GM23248 (cell line): ENCODE measurements at regions not wholly inside any gene's neighbourhood (a gene's known extent, or its start where the extent isn't known, plus 50 kb on each side); places are given as distances from the start of the nearest gene placed in this dataset.

ENCODE experiments used
- DNase-seq: peaks from one replicate; pipeline ENCODE4 v3.0.0-alpha.2; 2015
- H2AFZ ChIP-seq: fragments of 200-600 bp; sonication (generic); 2 replicates; pipeline ENCODE4 v1.6.1; 2016; ENCODE audit warnings: antibody characterized with exemption
- H3F3A ChIP-seq: fragments of 200-600 bp; sonication (generic); 2 replicates; pipeline ENCODE4 v1.6.1; 2016; ENCODE audit warnings: mild to moderate bottlenecking, antibody characterized with exemption, mixed run types; ENCODE audit not compliant: insufficient read depth
- H3K27ac ChIP-seq: fragments of 200-600 bp; sonication (generic); 2 replicates; pipeline ENCODE4 v1.5.1; 2016; ENCODE audit warnings: mild to moderate bottlenecking
- H3K27me3 ChIP-seq: fragments of 200-600 bp; sonication (generic); replicated peaks from 2 replicates; pipeline ENCODE4 v1.6.1; 2016; ENCODE audit warnings: mild to moderate bottlenecking; ENCODE audit not compliant: insufficient read depth
- H3K36me3 ChIP-seq: fragments of 200-600 bp; sonication (generic); 2 replicates; pipeline ENCODE4 v1.6.1; 2016; ENCODE audit warnings: low read depth, mild to moderate bottlenecking
- H3K4me1 ChIP-seq: fragments of 200-600 bp; sonication (generic); 2 replicates; pipeline ENCODE4 v1.6.1; 2016; ENCODE audit warnings: mild to moderate bottlenecking; ENCODE audit not compliant: insufficient read depth
- H3K4me2 ChIP-seq: fragments of 200-600 bp; sonication (generic); one replicate; pipeline ENCODE4 v1.6.1; 2016; ENCODE audit warnings: mild to moderate bottlenecking; ENCODE audit not compliant: unreplicated experiment
- H3K4me3 ChIP-seq: fragments of 200-600 bp; sonication (generic); 2 replicates; pipeline ENCODE4 v1.5.1; 2016; ENCODE audit warnings: mild to moderate bottlenecking
- H3K79me2 ChIP-seq: fragments of 200-600 bp; sonication (generic); 2 replicates; pipeline ENCODE4 v1.6.1; 2016; ENCODE audit warnings: mild to moderate bottlenecking; ENCODE audit not compliant: insufficient read depth
- H3K9ac ChIP-seq: fragments of 200-600 bp; sonication (generic); 2 replicates; pipeline ENCODE4 v1.6.1; 2016; ENCODE audit warnings: mild to moderate bottlenecking
- H3K9me2 ChIP-seq: fragments of 200-600 bp; sonication (generic); 2 replicates; pipeline ENCODE4 v1.6.1; 2016; ENCODE audit warnings: mixed run types, mild to moderate bottlenecking, moderate library complexity; ENCODE audit not compliant: insufficient read depth
- H3K9me3 ChIP-seq: fragments of 200-600 bp; sonication (generic); one replicate; pipeline ENCODE4 v1.6.1; 2017; ENCODE audit warnings: low read depth
- H4K20me1 ChIP-seq: fragments of 200-600 bp; sonication (generic); 2 replicates; pipeline ENCODE4 v1.6.0; 2016; ENCODE audit not compliant: insufficient read depth
- EZH2 ChIP-seq: fragments of 200-600 bp; sonication (generic); IDR thresholded peaks from 2 replicates; pipeline ENCODE4 v1.6.1; 2018; ENCODE audit warnings: antibody characterized with exemption, mild to moderate bottlenecking; ENCODE audit not compliant: insufficient read depth, poor library complexity, severe bottlenecking
- EZH2phosphoT487 ChIP-seq: fragments of 200-600 bp; sonication (generic); IDR thresholded peaks from 2 replicates; pipeline ENCODE4 v1.6.1; 2018; ENCODE audit warnings: antibody characterized with exemption, moderate library complexity, mild to moderate bottlenecking, low read depth; ENCODE audit not compliant: insufficient read depth
- WGBS, 2 experiments: methylation state at CpG; one replicate each; pipeline ENCODE4 v1.1.6; 2015 to 2017; ENCODE audit warnings: low lambda C conversion rate in 2 of 2, low coverage in 1 of 2; ENCODE audit errors: missing lambda C conversion rate in 2 of 2; 5-methylcytosine and 5-hydroxymethylcytosine counted together
- in situ Hi-C: fragments of 300-500 bp; cut with MboI; formaldehyde crosslinking; loops from 2 replicates; pipeline ENCODE4 v1.15.0; 2020

DNA sequence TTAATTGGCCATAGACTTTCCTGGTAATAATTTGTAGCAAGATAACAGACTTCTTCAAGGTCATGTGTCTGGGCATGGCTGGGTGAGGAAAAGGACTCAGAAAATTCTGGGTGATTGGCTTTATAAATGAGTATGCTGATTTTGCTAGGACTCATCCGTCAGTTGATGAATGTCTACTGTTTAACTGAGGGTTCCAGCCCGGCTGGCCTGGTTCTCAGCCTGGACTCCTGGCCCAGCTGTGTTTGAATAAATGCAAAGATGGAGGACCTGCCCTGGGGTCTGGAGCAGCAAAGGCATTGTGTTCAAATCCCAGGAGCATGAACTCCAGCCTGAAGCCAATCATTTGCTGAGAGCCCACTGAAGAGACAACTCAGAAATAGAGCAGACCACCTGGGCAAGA, 323.2 kb downstream of the LRFN2 start:
- Histone ChIP-seq H3K9ac (no peak overlapping the region), H3K4me2 (no peak overlapping the region), H3K27me3 (no peaks in the 10 kb centered on the region), H3K4me3 (no peak overlapping the region), H3K9me2 (no peaks in the 10 kb centered on the region), H3K4me1 (no peaks in the 10 kb centered on the region), H2AFZ (no peak overlapping the region), H4K20me1 (no peaks in the 10 kb centered on the region), H3K9me3 (no peaks in the 10 kb centered on the region), H3K79me2 (no peaks in the 10 kb centered on the region), H3F3A (no peaks in the 10 kb centered on the region), H3K36me3 (no peaks in the 10 kb centered on the region), H3K27ac (no peak overlapping the region)
- in situ Hi-C loops: no loop called here
- WGBS, 2 experiments: 18 to 19% methylated on average over 2 of the region's 2 CpGs
- no peak for DNase-seq
- no peak for TF ChIP-seq EZH2phosphoT487
- no peak for TF ChIP-seq EZH2

DNA sequence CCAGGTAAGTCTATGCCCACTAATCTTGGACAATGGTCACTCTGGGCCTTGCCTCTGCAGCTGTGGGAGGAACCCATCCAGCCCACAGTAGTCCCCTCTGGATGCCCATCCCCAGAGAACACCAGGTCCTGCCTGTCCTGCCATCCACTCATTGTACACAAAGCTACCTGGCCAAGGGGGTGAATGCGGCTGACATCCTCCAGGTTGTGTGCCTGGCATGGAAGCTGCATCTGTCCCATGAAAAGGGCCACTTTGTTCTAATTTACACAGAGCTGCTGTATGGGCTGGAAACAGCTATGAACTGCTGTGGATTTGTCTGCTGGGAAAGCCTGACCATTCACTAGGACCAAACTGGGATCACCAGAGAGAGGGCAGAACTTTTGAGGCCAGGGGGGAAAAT, 324.8 kb downstream of the LRFN2 start:
- no peak overlapping the region for H3K4me2 ChIP-seq
- H3K27me3 ChIP-seq: no peaks in the 10 kb centered on the region
- H3K4me3 ChIP-seq: no peak overlapping the region
- H4K20me1 ChIP-seq: no peaks in the 10 kb centered on the region
- WGBS, 2 experiments: 42 to 67% methylated on average over 1 of the region's 1 CpG
- H3K9me3 ChIP-seq: no peaks in the 10 kb centered on the region
- H3K27ac ChIP-seq: no peak overlapping the region
- H3F3A ChIP-seq: no peaks in the 10 kb centered on the region
- no peaks in the 10 kb centered on the region for H3K36me3 ChIP-seq
- TF ChIP-seq EZH2phosphoT487 (no peak), EZH2 (no peak)
- no peak for DNase-seq
- no peaks in the 10 kb centered on the region for H3K9me2 ChIP-seq
- H2AFZ ChIP-seq: no peak overlapping the region
- no peaks in the 10 kb centered on the region for H3K4me1 ChIP-seq
- H3K9ac ChIP-seq: no peak overlapping the region
- in situ Hi-C loops: no loop called here
- H3K79me2 ChIP-seq: no peaks in the 10 kb centered on the region

DNA sequence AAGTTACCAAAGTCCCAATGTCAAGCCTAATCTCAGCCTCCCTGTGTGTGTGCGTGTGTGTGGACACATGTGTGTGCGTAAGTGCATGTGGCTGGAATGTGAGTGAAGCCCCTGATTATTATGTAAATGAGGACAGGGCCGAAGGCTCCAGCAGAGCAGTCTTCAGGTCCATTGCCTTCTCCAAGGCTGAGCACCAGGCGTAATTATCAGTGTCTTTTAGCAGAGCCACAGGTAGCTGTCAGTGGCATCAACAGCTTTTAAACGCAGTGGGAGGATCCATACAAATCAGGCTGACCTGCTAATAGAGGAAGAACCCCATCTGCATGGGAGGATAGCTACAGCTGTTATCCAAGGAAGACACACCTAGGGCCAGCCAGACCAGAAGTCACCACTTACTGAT, 324.3 kb upstream of the MOCS1 start:
- no peaks in the 10 kb centered on the region for H3K27me3 ChIP-seq
- no peaks in the 10 kb centered on the region for H3K9me3 ChIP-seq
- no peak overlapping the region for H2AFZ ChIP-seq
- H3K27ac ChIP-seq: no peak overlapping the region
- no peak overlapping the region for H3K4me2 ChIP-seq
- no peak for TF ChIP-seq EZH2
- no peak for TF ChIP-seq EZH2phosphoT487
- in situ Hi-C loops: no loop called here
- H3K4me1 ChIP-seq: no peaks in the 10 kb centered on the region
- H4K20me1 ChIP-seq: no peaks in the 10 kb centered on the region
- H3K9me2 ChIP-seq: no peaks in the 10 kb centered on the region
- H3F3A ChIP-seq: no peaks in the 10 kb centered on the region
- H3K36me3 ChIP-seq: no peaks in the 10 kb centered on the region
- H3K9ac ChIP-seq: no peak overlapping the region
- DNase-seq: no peak
- no peaks in the 10 kb centered on the region for H3K79me2 ChIP-seq
- H3K4me3 ChIP-seq: no peak overlapping the region
- WGBS, 2 experiments: 17 to 23% methylated on average over 5 of the region's 5 CpGs

DNA sequence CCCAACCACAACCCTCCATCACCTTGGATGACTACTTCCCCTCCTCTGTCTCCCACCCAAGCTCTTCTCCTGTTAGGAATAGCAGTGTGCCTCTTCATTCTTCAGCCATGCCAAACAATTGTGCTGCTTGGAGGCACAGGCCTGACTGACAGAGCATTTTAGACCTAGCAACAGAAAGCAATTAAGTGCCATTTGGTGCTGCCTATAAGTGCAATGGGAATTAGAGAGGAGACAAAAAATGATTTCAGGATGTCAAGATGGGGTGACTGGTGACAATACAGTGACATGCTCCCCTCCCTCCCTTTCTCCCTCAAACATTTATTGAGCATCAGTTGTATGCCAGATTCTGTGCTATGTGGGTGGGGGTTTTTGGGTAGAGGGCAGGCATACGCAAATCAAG, 322.6 kb upstream of the MOCS1 start:
- Histone ChIP-seq H3K36me3 (no peaks in the 10 kb centered on the region), H3K27me3 (no peaks in the 10 kb centered on the region), H3F3A (no peaks in the 10 kb centered on the region), H2AFZ (no peak overlapping the region), H3K4me2 (no peak overlapping the region), H3K9me3 (no peaks in the 10 kb centered on the region), H3K79me2 (no peaks in the 10 kb centered on the region), H3K4me1 (no peaks in the 10 kb centered on the region), H3K4me3 (no peak overlapping the region), H3K9me2 (no peaks in the 10 kb centered on the region), H3K27ac (no peak overlapping the region), H3K9ac (no peak overlapping the region), H4K20me1 (no peaks in the 10 kb centered on the region)
- DNase-seq: no peak
- 42 to 50% methylated on average over 1 of the region's 1 CpG for WGBS, 2 experiments
- TF ChIP-seq EZH2 (no peak), EZH2phosphoT487 (no peak)
- in situ Hi-C loops: no loop called here

DNA sequence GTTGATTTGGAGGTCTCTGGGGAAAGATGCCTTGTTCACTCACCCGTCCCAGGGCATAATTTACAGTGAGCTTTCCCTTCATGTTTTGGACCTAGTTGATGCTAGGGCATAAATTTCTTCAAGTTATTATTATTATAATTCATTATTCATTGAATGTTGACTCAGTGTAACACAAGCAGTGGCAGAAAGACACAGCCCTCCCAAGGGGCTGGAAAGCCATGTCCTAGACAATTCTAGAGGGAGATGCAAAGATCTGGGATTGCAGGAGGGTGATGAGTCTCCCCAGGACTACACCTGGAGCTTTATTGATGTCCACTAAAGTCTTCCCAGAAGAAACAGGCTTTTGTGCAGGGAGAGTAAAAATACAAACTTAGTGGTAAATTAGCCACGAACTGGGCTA, 322.0 kb upstream of the MOCS1 start:
- Histone ChIP-seq H3K9me2 (no peaks in the 10 kb centered on the region), H3F3A (no peaks in the 10 kb centered on the region), H3K9me3 (no peaks in the 10 kb centered on the region), H2AFZ (no peak overlapping the region), H3K9ac (no peak overlapping the region), H3K36me3 (no peaks in the 10 kb centered on the region), H3K79me2 (no peaks in the 10 kb centered on the region), H3K4me1 (no peaks in the 10 kb centered on the region), H3K4me3 (no peak overlapping the region), H3K27ac (no peak overlapping the region), H4K20me1 (no peaks in the 10 kb centered on the region), H3K4me2 (no peak overlapping the region), H3K27me3 (no peaks in the 10 kb centered on the region)
- 7 to 9% methylated on average over 2 of the region's 2 CpGs for WGBS, 2 experiments
- in situ Hi-C loops: no loop called here
- no peak for TF ChIP-seq EZH2
- no peak for TF ChIP-seq EZH2phosphoT487
- no peak for DNase-seq
